AG10803 (cell line): ENCODE measurements at regions not wholly inside any gene's neighbourhood (a gene's known extent, or its start where the extent isn't known, plus 50 kb on each side); places are given as distances from the start of the nearest gene placed in this dataset.
A peak's percentile ranks its signal among the peaks of the same experiment; 100 is the strongest.
"Not testable (repeated sequence)": the region's sequence is repeated elsewhere in the genome, so short reads cannot be mapped to it uniquely, and the experiment has no call there.

Source experiments
- DNase-seq: peaks from one replicate; pipeline ENCODE4 v3.0.0; 2010; ENCODE audit warnings: low read depth
- H3K4me3 ChIP-seq: 2 replicates; pipeline ENCODE4 v1.5.1; 2011; ENCODE audit warnings: mild to moderate bottlenecking, low read length, control low read depth
- TF ChIP-seq, protein P1 (sequence below): conservative IDR thresholded peaks from 2 replicates; pipeline ENCODE4 v1.5.1; 2011; ENCODE audit warnings: mild to moderate bottlenecking, low read length, control low read depth, inconsistent platforms

DNA sequence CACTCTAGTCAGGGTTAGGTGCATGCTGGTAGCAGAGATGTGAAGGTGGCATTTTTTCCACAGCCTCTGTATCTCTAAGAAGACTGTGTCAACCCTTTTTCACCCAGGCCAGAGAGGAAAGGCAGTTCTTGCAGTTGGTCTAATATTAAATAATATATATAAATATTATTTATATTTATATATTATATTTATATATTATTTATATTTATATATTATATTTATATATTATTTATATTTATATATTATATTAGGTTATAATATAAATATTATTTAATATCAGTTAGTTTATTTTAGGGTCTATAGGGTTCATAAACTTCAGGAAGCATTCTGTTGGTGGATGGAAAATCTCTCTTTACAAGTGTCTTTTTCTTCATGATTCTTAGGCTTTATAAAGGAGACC, 218.6 kb upstream of the DMRTA1 start:
- no peak overlapping the region for H3K4me3 ChIP-seq
- no peak for DNase-seq
- TF ChIP-seq, protein P1, sequence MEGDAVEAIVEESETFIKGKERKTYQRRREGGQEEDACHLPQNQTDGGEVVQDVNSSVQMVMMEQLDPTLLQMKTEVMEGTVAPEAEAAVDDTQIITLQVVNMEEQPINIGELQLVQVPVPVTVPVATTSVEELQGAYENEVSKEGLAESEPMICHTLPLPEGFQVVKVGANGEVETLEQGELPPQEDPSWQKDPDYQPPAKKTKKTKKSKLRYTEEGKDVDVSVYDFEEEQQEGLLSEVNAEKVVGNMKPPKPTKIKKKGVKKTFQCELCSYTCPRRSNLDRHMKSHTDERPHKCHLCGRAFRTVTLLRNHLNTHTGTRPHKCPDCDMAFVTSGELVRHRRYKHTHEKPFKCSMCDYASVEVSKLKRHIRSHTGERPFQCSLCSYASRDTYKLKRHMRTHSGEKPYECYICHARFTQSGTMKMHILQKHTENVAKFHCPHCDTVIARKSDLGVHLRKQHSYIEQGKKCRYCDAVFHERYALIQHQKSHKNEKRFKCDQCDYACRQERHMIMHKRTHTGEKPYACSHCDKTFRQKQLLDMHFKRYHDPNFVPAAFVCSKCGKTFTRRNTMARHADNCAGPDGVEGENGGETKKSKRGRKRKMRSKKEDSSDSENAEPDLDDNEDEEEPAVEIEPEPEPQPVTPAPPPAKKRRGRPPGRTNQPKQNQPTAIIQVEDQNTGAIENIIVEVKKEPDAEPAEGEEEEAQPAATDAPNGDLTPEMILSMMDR: no peak

DNA sequence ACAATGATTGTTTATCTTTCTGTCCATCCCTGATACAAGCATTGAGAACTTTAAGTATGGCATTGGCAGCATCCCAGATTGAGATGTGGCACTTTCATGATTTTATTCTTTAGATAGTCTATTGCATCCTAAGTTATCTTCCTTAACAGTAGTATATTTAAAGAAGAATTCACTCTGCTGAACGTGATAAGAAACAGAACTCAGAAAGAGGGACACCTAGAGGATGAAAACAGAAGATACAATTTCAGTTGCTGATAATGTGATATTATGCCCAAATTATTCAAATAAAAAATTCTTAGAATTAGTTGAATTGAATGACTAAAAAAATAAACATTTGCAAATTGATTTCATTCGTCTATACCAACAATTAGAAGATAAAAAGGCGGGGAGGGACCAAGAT, 218.1 kb upstream of the DMRTA1 start:
- peak; percentile 21 for DNase-seq
- TF ChIP-seq, protein P1: peak; percentile 55

DNA sequence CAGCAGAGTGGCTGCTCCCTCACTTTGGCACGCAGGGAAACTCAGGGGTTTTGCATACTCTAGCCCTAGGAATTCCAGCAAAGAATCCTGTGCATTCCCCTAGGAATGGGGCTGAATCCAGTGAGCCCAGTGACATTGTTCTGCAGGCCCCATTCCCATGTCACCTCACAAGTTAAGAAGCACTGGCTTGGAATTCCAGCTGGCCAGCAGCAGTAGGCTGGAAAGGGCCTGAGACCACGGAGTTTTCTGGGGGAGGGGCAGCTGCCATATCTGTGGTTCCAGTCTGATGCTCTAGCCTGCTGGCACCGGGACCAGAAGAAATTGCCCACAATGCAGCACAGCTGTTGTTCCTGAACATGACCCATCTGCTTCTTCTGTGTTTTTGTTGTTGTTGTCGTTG, 217.6 kb upstream of the DMRTA1 start:
- H3K4me3 ChIP-seq: no peak overlapping the region
- no peak for DNase-seq
- TF ChIP-seq, protein P1: no peak

More for the DNA sequence above, 218.1 kb upstream of the DMRTA1 start:
- no peak overlapping the region for H3K4me3 ChIP-seq

DNA sequence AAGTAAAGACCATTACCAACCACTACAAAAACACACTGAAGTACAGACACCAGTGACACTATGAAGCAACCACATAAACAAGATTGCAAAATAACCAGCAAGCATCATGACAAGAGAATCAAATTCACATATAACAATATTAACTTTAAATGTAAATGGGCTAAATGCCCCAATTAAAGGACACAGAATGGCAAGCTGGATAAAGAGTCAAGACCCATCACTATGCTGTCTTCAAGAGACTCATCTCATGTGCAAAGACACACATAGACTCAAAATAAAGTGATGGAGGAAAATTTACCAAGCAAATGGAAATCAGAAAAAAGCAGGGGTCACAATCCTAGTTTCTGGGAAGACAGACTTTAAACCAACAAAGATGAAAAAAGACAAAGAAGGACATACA, 215.3 kb upstream of the DMRTA1 start:
- not testable (repeated sequence) for H3K4me3 ChIP-seq, DNase-seq

DNA sequence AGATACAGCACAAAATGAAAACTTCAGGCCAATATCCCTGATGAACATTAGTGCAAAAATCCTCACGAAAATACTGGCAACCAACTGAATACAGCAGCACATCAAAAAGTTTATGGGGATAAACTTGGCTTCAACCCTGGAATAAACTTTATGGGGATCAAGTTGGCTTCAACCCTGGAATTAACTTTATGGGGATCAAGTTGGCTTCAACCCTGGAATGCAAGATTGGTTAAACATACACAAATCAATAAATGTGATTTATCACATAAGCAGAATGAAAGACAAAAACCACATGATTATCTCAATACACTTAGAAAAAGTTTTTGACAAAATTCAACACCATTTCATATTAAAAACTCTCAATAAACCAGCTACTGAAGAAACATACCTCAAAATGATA, 213.7 kb upstream of the DMRTA1 start:
- TF ChIP-seq, protein P1: no peak
- DNase-seq: no peak
- no peak overlapping the region for H3K4me3 ChIP-seq

DNA sequence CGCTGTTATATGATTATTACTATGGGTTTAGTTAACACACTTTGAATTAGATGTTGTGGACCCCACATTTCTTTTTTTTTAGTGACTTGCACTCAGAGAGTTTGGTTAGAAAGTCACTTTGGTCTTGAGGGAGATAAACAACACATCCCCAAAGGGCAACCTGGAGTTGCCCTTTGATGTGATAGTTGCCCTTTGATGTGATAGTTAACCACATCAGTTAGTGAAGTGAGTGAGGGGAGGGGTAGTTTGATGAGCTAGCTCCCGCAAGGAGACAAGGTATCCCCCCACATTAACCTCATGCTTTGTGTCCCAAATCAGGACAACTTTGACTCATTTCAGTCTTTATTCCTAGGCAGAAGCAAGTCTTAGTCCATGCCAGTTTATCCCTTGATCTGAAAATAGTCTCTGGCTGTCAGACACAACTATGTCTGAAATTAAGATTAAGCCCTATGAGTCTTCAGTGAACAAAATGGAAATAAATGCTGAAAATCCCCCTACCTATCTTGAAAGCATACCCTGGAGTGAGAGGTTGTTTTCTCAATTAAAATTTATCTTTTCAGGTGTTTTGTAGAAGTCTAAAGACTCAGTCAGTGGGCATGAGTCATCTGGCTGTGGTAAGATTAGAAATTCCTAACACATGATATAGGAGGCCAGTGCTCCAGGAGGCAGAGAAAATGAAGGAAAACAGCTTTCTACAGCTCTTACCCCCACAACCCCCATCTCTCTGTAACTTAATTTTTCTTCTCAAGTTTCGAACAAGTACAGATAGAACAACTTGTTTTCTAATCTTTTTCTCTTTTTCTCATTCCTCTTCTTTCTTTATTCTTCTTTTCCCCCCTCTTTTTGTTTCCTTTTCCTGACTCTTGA, 208.9 kb upstream of the DMRTA1 start:
- peak; percentile 73 for DNase-seq
- H3K4me3 ChIP-seq: no peak overlapping the region
- TF ChIP-seq, protein P1: no peak

DNA sequence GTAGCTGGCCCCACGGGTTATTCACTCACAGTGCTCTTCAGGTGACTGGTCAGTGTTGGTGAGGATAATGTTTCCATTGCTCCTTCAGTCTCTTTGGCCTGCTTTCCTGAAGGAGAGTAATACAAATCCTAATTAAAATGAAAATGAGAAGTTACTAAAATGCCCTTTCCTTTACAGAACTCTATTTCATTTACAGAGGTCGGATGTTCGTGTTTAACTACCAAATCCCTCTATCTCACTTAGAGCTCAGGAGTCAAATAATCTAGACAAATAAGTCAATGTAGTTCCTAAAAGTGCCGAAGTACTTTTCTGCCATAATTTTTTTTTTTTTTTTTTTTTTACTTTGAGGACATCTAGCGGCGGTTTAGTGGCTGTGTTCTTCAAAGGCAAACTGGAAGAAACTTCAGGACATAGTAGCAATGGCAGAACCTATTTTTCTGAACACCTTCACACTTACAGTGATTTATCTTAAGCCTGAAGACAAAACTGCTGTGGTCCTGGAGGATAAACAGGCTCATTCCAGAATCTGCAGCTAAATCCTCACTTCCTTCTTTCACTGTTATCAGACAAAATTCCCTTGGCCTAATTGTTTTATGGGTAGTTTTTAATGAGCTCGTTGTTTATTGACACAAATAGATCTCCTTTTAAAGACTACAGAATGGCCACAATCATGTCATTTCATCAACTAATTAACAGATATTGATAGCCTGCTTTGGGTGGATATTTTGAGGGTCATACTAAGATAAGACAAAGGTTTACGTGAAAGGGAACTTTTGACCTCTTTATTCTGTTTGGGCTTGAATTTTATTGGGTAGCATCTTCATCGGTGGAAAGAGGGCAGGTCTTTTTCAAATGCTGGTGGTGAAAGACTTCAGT, 207.6 kb upstream of the DMRTA1 start:
- TF ChIP-seq, protein P1: peak; percentile 64
- H3K4me3 ChIP-seq: no peak overlapping the region
- DNase-seq: peak; percentile 65
